ENCODE measurements at regions not wholly inside any gene's neighbourhood (a gene's known extent, or its start where the extent isn't known, plus 50 kb on each side); places are given as distances from the start of the nearest gene placed in this dataset.
"Not testable (repeated sequence)": the region's sequence is repeated elsewhere in the genome, so short reads cannot be mapped to it uniquely, and the experiment has no call there.

DNA sequence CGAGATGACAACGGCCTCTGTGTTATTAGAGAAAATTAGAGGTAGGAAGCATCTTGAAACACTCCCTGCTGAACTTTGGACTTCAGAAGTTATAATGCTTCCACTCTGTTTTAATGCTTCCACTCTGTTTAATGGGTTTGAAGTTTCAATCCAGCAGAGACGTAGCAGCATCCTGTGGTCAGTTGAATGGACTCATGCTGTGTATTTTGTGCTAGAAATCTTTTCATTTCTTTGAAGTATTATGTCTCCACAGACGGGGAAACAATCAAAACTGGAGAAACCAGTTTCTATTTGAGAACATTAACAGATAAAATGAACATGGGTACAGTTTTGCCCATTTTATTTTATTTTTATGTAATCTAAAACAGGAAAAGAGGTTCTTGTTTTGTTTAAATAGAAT is 1736.2 kb downstream of the SLITRK5 start:
- H3K36me3 ChIP-seq: no peaks in the 10 kb centered on the region
- no peak overlapping the region for H3K27ac ChIP-seq
- intact Hi-C loops (cut with DNase I): no loop called here
- no peaks in the 10 kb centered on the region for H3K9me3 ChIP-seq
- H3K27me3 ChIP-seq: no peaks in the 10 kb centered on the region
- 65 to 70% methylated on average over 4 of the region's 4 CpGs for WGBS, 2 donors
- no peak for TF ChIP-seq POLR2A (IDR thresholded peaks at IDR 0.05)
- TF ChIP-seq, protein P1, sequence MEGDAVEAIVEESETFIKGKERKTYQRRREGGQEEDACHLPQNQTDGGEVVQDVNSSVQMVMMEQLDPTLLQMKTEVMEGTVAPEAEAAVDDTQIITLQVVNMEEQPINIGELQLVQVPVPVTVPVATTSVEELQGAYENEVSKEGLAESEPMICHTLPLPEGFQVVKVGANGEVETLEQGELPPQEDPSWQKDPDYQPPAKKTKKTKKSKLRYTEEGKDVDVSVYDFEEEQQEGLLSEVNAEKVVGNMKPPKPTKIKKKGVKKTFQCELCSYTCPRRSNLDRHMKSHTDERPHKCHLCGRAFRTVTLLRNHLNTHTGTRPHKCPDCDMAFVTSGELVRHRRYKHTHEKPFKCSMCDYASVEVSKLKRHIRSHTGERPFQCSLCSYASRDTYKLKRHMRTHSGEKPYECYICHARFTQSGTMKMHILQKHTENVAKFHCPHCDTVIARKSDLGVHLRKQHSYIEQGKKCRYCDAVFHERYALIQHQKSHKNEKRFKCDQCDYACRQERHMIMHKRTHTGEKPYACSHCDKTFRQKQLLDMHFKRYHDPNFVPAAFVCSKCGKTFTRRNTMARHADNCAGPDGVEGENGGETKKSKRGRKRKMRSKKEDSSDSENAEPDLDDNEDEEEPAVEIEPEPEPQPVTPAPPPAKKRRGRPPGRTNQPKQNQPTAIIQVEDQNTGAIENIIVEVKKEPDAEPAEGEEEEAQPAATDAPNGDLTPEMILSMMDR (IDR thresholded peaks at IDR 0.05): no peak
- no peak overlapping the region for H3K4me3 ChIP-seq (replicated peaks in 1 of 3)
- H3K4me1 ChIP-seq: peaks cover 0 to 3% of the 10 kb centered on the region in 2 donors
- no peak for DNase-seq

DNA sequence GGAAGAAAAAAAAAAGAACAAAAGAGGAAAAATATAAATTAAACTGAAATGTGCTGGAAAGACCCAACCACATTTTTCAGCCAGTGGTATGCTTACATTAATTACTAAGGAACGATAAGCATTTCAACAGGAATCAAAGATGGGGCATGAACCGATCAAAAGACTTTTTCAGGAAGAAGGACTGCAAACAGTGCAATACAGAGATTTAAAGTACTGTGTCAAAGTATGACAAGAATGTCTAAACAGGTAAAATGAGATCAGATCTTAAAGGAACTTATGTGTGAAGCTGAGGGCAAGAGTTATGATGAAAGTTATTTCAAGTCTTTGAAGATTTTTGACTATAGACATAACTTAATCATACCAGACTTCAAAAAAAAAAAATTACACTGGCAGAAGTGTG is 1761.8 kb downstream of the SLITRK5 start:
- TF ChIP-seq, protein P1 (IDR thresholded peaks at IDR 0.05): no peak
- no peak for TF ChIP-seq POLR2A (IDR thresholded peaks at IDR 0.05)
- no peaks in the 10 kb centered on the region for H3K9me3 ChIP-seq
- DNase-seq: no peak
- intact Hi-C loops (cut with DNase I): no loop called here
- no peak overlapping the region for H3K4me3 ChIP-seq (replicated peaks in 1 of 3)
- no peaks in the 10 kb centered on the region for H3K27me3 ChIP-seq
- H3K27ac ChIP-seq: no peak overlapping the region
- WGBS, 2 donors: 57 to 60% methylated on average over 2 of the region's 2 CpGs
- no peaks in the 10 kb centered on the region for H3K4me1 ChIP-seq
- no peaks in the 10 kb centered on the region for H3K36me3 ChIP-seq

DNA sequence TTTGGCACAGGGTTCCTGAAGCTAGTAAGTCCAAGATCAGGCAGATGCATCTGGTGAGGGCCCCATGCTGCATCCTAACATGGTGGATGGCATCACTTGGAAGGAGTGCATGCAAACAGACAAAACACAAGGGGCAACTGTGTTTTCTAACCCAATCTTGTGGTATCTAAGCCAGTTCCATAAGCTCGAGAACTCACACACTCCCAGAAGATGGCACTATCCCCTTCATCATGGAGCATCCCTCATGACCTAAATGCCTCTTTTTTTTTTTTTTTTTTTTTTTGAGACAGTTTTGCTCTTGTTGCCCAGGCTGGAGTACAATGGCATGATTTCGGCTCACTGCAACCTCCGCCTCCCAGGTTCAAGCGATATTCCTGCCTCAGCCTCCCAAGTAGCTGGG is 1763.5 kb downstream of the SLITRK5 start:
- H3K36me3 ChIP-seq; intact Hi-C loops (cut with DNase I): not testable (repeated sequence)
- 90 to 92% methylated on average over 4 of the region's 4 CpGs for WGBS, 2 donors

DNA sequence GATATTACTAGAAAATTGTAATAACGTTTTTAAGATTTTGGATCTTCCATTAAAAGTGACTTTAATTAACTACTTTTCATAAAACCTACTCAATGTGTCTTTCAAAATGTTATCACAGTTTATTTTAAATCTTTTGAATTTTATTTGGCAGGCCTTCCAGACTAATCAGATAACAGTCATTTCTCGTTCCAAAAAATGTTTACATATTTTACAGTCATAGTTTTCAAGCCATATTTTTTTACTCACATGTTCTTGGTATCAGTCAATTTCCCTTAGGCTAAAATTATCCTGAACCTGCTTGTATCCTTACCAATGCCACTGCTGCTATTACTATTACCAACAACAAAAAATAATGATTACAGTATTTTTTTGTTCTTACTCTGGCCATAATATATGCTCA is 1783.5 kb downstream of the SLITRK5 start:
- intact Hi-C loops (cut with DNase I): no loop called here
- H3K27me3 ChIP-seq: no peaks in the 10 kb centered on the region
- H3K27ac ChIP-seq: no peak overlapping the region
- H3K4me1 ChIP-seq: no peaks in the 10 kb centered on the region
- H3K36me3 ChIP-seq: no peaks in the 10 kb centered on the region
- DNase-seq: no peak
- 74% methylated on average over 2 of the region's 2 CpGs for WGBS, 2 donors
- no peak for TF ChIP-seq POLR2A (IDR thresholded peaks at IDR 0.05)
- TF ChIP-seq, protein P1 (IDR thresholded peaks at IDR 0.05): no peak
- no peak overlapping the region for H3K4me3 ChIP-seq (replicated peaks in 1 of 3)
- H3K9me3 ChIP-seq: no peaks in the 10 kb centered on the region

More for the DNA sequence above, 1763.5 kb downstream of the SLITRK5 start:
- H3K4me1 ChIP-seq; H3K9me3 ChIP-seq; DNase-seq; H3K4me3 ChIP-seq (replicated peaks in 1 of 3); H3K27ac ChIP-seq; H3K27me3 ChIP-seq: not testable (repeated sequence)

DNA sequence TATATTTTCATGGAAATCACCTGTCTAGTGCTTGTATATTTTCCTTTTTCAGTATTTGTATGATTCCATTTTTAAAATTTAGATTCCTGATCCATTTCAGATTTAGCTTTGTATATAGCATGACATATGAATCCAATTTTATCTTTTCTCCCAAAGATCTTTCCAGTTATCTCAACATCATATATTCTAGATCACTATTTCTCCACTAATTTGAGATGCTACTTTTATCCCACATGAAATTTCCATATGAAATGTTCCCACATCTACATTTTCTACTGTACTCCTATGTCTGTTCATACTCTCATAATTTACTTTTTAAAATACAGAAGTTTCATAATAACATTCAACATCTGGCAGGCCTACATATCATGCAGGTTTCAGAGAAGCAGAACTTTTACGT is 1784.1 kb downstream of the SLITRK5 start:
- Histone ChIP-seq H3K4me1 (no peaks in the 10 kb centered on the region), H3K4me3 (replicated peaks in 1 of 3) (no peak overlapping the region), H3K36me3 (no peaks in the 10 kb centered on the region), H3K27ac (no peak overlapping the region), H3K27me3 (no peaks in the 10 kb centered on the region), H3K9me3 (no peaks in the 10 kb centered on the region)
- WGBS, 2 donors: 81 to 94% methylated on average over 1 of the region's 1 CpG
- intact Hi-C loops (cut with DNase I): no loop called here
- TF ChIP-seq POLR2A (IDR thresholded peaks at IDR 0.05): no peak
- TF ChIP-seq, protein P1 (IDR thresholded peaks at IDR 0.05): no peak
- no peak for DNase-seq

DNA sequence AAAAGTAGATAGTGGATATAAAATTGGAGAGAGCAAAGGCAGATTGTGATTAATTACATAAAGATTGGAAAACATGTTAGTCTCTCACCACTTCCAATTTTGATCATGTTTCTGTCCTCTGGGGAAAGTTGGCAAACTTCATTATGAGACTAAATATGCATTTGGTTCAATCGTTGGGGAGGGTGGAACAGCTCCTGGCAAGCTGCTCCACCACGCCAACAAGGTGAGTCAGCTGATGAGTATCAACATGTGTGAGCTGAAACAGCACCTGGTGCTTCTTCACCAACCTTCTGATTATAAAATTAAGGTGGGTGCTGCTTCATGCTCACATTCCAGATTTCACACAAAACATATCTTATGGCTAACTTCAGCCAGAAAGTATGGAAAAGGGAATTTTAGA is 1784.6 kb downstream of the SLITRK5 start:
- Histone ChIP-seq H3K4me3 (replicated peaks in 1 of 3) (no peak overlapping the region), H3K27me3 (no peaks in the 10 kb centered on the region), H3K27ac (no peak overlapping the region), H3K36me3 (no peaks in the 10 kb centered on the region), H3K4me1 (no peaks in the 10 kb centered on the region), H3K9me3 (no peaks in the 10 kb centered on the region)
- DNase-seq: no peak
- WGBS, 2 donors: 78 to 80% methylated on average over 2 of the region's 2 CpGs
- TF ChIP-seq POLR2A (IDR thresholded peaks at IDR 0.05): no peak
- TF ChIP-seq, protein P1 (IDR thresholded peaks at IDR 0.05): no peak
- intact Hi-C loops (cut with DNase I): no loop called here

Measured in thyroid gland (tissue), 4 donors.